ENCODE measurements at regions not wholly inside any gene's neighbourhood (a gene's known extent, or its start where the extent isn't known, plus 50 kb on each side); places are given as distances from the start of the nearest gene placed in this dataset.
"Not testable (repeated sequence)": the region's sequence is repeated elsewhere in the genome, so short reads cannot be mapped to it uniquely, and the experiment has no call there.

DNA sequence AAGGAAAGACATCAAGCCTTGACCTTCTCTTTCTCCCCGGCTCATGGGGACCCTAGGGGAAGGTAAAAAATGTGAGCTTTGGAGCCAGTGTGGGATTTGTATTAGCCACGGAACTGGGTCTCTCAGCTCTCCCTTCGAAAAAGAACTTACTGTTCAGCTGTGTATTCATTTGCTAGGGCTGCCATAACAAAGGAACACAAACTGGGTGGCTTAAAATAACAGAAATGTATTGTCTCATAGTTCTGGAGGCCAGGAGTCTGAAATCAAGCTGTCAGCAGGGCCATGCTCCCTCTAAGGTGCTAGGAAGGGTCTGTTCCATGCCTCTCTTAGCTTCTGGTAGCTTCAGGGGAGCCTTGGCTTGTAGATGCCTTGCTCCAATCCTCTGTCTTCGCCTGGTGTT is 83.5 kb upstream of the SLC2A1 start:
- DNase-seq: no peak

DNA sequence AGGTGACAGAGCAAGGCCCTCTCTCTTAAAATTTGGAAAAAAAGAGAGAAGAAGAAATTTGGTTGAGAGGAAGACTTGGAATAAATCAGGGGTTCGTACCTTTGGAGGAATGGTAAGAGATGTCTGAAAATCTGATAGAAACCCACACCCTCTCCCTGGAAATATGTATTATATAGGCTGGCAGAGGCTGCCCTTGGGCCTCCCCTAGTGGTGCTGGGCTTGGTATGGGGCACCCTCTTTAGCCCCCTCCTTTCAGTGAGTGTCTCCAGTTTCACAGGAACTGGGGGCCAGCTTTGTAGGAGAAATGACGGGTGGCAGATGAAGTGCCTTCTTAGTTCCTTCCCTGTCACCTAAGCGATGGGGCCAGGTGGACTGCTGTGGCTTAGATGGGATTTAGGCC is 82.9 kb upstream of the SLC2A1 start:
- DNase-seq: no peak

DNA sequence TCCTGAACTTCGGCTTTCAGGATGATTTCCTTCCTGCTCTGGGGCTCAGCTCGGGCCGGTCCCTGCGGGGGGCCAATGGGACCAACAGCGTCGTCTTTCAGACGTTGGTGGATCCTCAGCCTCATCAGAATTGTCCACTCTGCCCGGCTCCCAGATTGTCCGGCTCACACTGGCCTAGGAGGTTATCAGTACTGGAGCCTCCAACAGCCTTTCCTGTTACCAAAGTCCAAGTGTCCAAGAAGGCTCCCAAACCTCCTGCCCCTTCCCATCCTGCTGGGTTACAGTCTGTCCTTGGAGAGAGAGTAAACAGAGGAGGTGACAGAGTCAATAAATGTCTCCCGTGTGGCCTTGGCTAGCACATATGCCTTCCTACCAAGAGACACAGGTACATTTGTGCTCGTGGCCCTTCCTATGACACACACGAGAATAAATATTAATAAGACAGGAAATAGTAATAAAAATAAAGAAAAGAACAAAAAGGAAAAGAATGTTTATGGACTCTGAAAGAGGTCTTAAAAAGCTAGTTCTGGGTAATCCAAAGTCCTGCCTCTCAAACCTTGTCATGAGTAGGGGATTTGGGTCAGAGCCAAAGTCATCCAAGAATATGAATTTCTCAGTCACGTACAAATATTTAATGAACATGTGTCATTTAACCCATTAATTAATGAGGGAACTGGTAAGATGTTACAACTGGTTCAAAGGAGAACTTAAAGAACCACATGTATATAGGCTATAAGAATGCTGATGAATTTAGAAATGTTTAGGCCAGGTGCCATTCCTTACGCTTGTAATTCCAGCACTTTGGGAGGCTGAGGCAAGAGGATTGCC is 80.8 kb upstream of the SLC2A1 start:
- no peak for DNase-seq

DNA sequence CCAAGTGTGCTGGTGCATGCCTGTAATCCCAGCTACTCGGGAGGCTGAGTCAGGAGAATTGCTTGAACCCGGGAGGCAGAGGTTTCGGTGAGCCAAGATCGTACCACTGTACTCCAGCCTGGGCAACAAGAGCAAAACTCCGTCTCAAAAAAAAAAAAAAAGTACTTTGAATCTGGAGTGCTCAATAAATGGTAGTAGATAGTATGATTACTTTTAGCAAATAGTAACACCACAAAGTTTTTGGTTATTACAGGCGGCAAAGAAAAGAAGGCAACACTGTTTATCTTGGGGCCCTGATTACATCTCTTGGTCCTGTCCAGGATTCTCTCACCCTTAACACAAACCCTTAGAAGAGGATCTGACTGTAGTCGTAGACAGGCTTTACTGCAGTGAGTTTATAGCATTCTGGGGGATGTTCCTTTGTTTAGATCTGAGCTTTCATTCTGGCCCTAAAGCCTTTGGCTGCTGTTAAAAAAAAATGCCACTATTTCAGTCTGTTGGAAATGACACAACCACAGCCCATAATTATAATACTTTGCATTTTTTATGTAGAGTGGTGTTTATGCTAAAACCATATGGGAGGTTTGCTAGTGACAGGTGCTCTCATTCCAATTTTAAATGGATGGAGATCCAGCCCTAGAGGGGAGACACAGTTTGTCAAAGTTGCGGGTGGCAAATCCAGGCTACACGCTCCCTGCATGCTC is 79.7 kb upstream of the SLC2A1 start:
- DNase-seq: no peak

DNA sequence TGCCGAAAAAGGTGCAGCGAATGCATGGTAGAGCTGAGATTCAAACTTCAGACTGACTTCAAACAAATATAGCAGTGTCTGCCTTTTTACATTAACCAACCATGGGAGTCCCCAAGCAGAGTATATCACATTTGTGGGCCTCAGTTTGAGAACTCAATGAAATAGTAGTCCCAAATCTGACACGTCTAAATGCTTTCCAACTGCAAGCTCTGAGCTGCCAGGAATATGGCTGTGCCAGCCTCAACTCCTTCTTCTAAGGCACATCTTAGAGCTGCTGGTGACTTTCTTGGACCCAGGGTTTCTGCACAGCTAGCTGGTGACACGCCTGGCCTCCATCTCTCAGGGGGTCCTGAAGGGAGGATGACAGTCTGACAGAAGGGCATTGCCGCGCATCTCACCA is 78.8 kb upstream of the SLC2A1 start:
- no peak for DNase-seq

DNA sequence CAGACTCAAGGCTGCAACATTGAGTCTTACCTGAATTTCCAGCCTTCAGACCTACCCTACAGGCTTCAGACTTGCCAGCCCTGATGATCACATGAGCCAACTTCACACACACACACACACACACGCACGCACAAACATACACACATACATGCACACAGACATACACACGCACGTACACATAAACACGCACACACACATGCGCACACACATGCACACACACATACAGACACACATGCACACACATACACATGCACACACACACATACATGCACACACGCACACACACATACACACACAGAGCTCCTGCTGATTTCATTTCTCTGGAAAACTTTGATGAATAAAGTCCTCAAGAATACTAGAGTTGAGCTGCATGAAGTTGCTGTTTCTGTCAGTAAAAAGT is 78.3 kb upstream of the SLC2A1 start:
- no peak for DNase-seq

DNA sequence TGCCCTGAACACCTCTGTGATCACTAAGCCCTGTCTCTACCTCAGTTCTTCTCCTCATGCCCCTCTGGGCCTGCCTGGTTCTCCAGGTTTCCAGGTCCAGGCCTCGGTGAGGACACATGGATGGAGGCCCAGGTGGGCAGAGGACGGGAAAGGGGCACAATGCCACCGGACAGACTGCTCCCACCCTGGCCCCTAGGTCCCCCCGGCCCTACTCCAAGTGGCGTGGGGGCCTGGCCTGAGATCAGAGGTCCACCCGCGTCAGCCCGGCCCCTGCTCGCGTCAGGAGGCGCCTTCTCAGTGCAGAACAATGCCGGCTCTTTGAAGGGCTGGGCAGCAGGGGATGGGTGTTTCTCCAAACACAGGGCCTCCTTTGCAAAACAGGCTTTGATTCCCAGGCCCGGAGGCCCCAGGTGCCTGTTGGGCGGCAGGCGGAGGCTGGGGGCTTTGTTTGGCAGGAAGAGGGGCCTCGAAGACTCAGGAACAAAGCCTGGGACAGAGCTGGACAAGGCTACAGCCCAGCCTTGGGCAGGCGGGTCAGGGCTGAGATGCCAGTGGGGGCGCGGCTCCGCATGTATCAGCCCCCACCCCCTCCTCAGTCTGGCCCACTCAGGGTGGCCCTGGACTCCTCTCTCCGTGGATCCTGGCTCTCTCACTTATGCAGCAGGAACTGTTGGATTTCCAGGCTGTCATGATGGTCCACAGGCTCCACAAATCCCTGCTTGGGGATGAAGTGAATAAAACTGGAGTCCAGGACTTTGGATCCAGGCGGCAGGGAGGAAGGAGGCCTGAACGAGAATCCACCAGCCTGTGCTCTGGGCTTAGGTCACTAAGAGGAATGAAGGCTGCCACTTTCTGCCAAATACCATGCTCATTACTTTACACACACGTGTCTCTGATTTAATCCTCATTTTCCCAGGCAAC is 77.4 kb upstream of the SLC2A1 start:
- no peak for DNase-seq

DNA sequence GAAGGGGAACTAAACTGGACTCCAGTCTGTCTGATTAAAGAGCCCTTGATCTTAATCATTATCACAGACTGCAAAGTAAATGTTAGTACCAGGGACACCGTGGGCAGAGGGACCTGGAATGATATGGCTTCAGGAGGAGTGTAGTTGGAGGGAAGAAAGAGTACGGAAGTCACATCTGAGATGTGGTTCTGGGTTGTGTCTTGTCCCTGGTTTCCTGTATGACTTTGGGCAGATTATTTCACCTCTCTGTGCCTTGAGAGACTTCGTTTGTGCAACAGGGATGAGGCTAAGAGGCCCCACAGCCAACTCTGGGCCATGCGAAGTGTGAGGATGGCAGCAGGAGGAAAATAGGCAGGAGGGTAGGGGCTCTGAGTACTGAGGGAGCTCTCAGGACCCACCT is 76.1 kb upstream of the SLC2A1 start:
- no peak for DNase-seq

DNA sequence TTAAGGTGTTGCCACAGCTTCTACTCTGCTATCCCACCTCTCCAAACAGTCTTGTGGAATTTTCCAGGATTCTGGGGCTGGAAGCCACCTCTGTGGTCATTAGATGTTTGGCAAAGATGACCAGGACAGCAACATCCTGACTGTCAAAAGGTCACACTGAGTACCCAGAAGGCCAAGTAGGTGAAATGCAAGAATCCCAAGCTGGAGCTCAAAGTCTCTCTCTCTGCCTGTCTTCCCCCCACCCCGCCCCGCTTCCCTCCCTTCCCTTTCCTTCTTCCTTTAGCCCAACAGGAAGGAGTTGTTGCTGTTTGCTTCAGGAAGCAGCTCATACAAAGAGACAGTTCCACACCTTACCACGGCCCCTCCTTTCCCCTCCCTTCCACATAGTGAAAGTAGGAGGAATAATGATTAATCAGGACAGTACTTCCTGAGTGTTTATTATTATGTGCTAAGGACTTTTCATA is 75.6 kb upstream of the SLC2A1 start:
- DNase-seq: no peak

DNA sequence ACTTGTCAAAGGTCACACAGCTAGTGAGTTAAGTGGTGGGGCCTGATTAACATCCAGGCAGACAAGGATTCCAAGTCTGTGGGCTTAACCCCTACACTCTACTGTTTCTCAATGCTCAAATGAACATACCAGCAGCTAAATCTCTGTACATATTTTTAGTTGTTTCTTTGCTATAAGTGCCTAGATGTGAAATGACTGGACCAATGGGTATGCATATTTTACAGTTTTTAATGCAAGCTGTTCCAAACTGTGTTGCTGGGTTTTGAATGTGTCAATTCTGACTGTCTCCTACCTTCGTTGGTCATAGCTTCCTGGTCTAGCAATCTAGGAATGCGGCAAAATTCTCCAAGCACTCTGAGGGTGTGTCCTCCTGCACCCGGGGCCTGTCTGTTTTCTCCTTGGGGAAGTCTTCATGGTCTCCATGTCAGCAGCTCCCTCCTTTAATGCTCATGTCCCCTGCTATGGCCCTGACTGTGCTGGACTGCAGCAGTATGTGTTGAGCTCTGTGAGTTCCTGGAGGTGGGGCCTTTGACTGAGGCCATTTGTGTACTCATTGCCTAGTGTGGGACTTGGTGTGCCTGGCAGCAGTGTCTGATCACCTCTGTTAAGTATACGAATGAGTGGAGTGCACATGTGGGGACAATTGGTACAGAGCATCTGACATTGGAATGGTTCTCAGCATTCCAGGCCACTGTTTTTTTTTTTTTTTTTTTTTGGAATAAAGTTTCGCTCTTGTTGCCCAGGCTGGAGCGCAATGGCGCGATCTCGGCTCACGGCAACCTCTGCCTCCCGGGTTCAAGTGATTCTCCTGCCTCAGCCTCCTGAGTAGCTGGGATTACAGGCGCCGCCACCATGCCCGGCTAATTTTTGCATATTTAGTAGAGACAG is 72.9 kb upstream of the SLC2A1 start:
- DNase-seq: no peak

DNA sequence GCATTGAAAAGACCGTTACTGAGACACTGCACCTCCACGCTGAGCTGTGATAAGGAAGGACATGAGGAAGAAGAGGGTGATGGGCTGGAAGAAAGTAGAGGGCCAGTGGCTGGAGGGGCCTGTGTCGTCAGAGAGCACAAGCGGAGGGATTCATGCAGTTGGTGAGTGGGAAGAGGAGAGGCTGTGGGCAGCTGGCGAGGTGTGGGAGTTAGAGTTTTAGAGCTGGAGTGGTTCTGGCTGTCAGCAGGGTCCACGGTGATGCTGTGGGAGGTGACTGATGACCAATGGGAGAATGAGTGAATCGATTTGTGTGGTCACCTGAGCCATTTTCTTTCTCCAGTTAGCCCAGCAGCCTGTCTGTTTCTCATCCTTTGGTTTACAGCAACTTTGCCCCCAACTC is 66.2 kb upstream of the SLC2A1 start:
- no peak for DNase-seq

DNA sequence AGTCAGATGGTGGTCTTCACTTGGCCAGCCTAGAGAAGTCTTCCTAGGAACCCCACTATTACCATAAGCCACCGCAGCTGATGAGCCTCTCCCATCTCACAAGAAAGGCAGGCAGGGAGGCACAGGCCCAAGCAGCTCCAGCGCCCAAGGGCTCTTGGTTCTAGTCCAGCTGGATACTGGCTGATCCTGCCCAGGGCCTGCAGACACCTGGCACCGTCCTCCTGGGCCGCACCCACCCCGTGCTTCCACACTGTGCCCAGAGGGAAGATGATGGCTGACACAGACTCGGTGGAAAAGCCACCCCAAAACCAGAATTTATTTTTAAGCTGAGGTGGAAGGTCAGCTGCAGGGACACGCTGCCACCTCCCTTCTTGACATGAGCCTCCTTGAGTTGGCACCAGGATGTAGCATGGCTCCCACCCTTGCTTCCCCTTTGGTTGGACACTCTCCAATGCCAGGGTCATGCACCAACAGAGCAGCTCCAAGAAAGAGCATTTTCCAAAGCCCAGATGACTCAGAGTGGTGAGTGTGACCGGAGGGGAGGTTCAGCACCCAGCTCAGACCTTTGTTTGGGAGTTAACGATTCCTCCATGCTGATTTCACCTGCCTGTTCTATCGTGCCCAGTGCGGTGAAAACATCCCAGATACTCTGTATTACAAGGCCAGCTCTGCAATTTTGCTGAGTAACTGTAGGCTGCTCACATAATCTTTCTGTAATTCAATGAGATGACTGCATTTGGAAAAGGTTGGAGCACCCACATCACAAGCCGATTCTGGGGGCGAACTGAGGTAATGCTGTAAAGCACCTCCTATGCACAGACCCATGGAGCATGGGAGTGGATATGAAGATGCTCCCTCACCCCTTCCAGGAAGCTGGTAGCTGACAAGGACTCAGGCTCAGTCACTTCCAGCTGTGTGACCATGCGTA is 63.1 kb upstream of the SLC2A1 start:
- DNase-seq: no peak

DNA sequence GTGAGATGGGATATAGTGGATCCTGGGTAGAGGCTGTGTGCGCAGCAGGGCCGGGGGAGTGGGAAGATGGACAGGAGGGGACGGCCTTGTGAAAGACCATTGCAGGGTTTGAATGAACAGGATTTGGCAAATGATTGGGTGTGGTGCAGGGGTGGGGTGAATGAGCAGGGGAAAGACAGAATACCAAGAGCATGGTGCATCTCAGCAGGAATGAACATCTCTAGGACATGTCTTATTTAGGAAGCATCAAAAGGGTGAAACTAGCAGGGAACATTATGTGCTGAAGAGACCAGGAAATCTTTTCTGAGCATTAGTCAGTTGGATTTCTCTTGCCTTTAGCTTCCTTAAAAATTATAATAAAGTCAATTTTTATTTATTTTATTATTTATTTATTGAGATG is 60.6 kb upstream of the SLC2A1 start:
- DNase-seq: no peak

DNA sequence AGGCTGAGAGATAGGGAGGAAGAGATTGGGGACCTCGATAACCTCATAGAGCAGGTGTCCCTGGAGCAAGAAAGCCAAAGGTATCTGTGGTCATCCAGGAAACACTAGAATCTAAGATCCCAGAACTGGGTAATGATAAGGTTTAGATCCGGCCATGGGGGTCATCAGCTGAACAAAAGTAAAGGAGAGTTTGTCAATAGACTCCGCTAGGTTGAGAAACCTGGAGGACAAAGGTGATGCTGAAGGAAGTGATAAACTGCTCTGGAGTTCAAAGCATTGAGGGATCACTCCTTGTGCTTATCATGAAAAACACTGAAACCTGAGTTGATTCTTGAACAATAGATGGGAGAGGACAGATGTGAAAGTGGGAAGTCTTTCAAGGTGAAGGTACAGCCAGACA is 59.5 kb upstream of the SLC2A1 start:
- no peak for DNase-seq

DNA sequence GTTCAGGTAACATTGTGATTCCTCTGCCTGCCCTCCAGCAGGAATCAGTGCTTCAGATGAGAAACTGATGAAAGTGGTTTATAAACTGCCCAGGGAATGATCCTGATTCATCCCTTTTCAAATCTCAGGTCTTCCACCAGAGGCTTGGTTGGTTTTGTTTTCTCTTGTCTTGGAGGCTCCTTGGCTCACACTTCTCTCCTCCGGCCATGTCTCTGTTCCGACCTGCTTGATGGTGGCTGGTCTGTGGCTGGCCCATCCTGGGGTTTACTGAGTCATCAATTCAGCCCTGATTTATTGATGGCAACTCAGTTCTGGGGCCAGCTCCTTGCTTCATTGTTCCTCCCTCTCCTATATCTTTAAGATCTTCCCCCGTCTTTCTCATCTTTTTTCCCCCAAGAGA is 56.6 kb upstream of the SLC2A1 start:
- DNase-seq: no peak

DNA sequence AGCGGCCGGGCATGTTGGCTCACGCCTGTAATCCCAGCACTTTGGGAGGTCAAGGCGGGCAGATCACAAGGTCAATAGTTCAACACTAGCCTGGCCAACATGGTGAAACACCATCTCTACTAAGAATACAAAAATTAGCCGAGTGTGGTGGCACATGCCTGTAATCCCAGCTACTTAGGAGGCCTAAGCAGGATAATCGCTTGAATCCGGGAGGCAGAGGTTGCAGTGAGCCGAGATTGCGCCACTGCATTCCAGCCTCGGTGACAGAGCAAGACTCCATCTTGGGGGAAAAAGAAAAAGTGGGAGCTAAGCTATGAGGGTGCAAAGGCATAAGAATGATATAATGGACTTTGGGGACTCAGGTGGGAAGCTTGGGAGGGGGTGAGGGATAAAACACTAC is 55.9 kb upstream of the SLC2A1 start:
- not testable (repeated sequence) for DNase-seq

DNA sequence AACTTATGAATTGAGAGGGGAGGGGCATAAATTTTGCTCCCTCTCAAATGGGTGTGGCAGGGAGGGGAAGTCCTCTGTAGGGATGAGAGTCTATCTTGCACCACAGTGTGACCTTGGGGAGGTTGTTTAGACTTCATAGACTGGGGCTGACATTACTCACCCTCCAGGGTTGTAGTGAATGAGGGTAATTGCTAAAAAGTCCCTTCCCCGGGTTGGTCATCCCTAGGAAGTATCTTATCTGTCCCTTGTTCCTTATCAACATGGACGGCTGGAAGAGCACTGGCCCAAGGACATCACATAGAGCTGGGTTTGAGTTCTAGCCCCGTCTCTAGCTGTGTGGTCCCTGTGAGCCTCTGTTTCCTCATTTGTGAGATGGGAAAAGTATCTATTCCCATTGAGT is 52.4 kb upstream of the SLC2A1 start:
- DNase-seq: no peak

DNA sequence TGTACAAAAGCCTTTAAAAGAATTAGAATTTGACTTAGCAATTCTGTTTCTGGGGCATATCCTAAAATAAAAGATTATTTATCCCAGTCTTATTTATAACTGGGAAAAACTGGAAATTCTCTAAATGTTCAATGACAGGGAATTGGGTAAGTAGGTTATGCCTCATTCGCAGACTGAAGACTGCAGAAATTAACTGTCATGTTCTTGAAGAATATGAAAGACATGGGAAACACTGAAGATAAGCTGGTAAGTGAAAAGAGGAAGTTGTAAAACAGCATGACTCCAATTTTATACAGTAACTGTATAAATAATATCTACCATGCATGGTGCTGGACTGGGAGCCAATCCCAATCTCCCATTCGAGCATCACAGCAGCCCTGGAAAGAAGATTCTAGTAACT is 50.6 kb upstream of the SLC2A1 start:
- DNase-seq: no peak

DNA sequence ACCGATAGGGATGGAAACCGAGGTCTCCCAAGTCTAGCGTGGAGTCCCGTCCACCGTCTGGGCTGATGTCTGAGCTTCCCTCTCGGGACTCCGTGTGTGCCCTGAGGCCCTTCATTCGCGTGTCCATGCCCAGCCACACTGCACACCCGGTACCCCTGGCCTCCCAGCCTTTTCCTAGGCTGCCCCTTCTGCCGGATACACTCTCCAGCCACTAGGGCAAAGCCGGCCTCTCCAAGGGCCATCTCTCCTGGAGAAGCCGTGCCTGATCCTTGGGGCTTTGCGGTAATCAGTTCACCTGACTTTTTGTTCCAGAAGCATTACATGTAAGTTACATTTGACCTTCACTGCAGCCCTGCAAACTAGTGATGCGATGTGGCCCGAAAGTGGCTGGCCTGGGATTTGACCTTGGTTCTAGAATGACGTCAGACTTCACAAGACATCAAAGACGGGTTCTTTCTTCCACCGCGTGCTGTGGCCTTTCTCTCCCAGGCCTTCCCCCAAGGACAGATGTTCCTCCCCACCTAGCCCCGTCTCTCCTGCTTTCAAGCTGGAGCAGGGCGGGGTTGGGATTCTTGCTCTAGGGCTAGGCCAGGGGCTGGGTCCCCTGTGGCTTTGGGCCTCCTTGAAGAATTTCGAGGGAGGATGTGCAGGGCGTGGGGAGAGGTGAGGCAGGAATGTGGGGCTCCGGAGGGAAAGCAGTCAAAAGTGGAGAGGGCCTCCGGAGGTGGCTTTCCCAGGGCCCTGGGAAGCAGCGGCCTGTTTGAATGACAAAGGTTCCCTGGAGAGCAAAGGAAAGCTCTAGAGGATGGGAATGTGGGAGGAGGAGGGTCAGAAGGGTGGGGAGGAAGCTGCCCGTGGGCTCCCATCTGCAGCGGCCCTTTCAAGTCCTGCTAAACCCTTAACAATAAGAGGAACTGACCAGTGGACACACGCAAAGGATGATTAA is 49.7 kb upstream of the SLC2A1 start:
- DNase-seq: no peak

Data from hindlimb muscle (tissue), 1 donor.